ENCODE measurements at regions not wholly inside any gene's neighbourhood (a gene's known extent, or its start where the extent isn't known, plus 50 kb on each side); places are given as distances from the start of the nearest gene placed in this dataset.

- Histone ChIP-seq H3K4me1 (replicated peaks in 1 of 2; ENCODE audit: control insufficient read depth in 2 of 2, insufficient read depth in 2 of 2, low read length in 2 of 2) (no peaks in the 10 kb centered on the region), H3K9me3 (replicated peaks; ENCODE audit: control insufficient read depth, insufficient read depth, low read depth, low read length) (no peaks in the 10 kb centered on the region), H3K9ac (ENCODE audit: insufficient read depth in 1 of 2, low read depth in 2 of 2, low read length in 2 of 2) (no peak overlapping the region), H3K36me3 (ENCODE audit: control insufficient read depth, insufficient read depth, low read length) (no peaks in the 10 kb centered on the region), H2AFZ (ENCODE audit: low read depth, low read length) (no peak overlapping the region), H3K27ac (ENCODE audit: extremely low read depth, low read depth, low read length) (no peak overlapping the region), H3K79me2 (ENCODE audit: control insufficient read depth, insufficient read depth, low read length) (no peaks in the 10 kb centered on the region), H3K27me3 (ENCODE audit: control insufficient read depth in 2 of 2, insufficient read depth in 2 of 2, low read length in 2 of 2) (peaks cover 0 to 5% of the 10 kb centered on the region in 2 experiments; a peak in 2 of 5 replicates), H3K4me3 (no peak overlapping the region), H3K4me2 (ENCODE audit: insufficient read depth, low read length) (no peak overlapping the region), H3K9me1 (ENCODE audit: control insufficient read depth, insufficient read depth, low read length) (no peaks in the 10 kb centered on the region), H4K20me1 (replicated peaks; ENCODE audit: control insufficient read depth, insufficient read depth, low read length) (no peaks in the 10 kb centered on the region)
- no TSS peak for BruUV-seq (replicated peaks)
- TF ChIP-seq EGR1 (conservative IDR thresholded peaks at IDR 0.05) (no peak), KLF13 (tag; IDR thresholded peaks at IDR 0.05; ENCODE audit: borderline replicate concordance, low read depth) (no peak), NR3C1 (CRISPR knock-in tag; IDR thresholded peaks at IDR 0.05) (no peak), RBM17 (IDR thresholded peaks at IDR 0.05; ENCODE audit: borderline replicate concordance, low read depth, low read length) (no peak)
- TF ChIP-seq, protein P1, sequence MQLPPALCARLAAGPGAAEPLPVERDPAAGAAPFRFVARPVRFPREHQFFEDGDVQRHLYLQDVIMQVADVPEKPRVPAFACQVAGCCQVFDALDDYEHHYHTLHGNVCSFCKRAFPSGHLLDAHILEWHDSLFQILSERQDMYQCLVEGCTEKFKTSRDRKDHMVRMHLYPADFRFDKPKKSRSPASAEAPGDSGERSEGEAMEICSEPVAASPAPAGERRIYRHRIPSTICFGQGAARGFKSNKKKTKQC (CRISPR knock-in tag; IDR thresholded peaks at IDR 0.05), result no peak
- ChIA-PET CTCF (ENCODE audit: low intra/inter-chr PET ratio) (no interaction called here), POLR2A (no interaction called here)
- in situ Hi-C loops (cut with MboI), result no loop called here
- no peak for ATAC-seq
- intact Hi-C loops (cut with micrococcal nuclease), result no loop called here
- no peak for FAIRE-seq
- DNase-seq (ENCODE audit: extremely low read depth in 1 of 4, low spot score in 3 of 4), result no peak
- WGBS (ENCODE audit: insufficient coverage, low coverage, missing lambda C conversion rate), result 0% methylated on average over 1 of the region's 1 CpG
Measured at GRCh38 chr9:99746406-99746805, 75.3 kb upstream of the NR4A3 start.

DNA sequence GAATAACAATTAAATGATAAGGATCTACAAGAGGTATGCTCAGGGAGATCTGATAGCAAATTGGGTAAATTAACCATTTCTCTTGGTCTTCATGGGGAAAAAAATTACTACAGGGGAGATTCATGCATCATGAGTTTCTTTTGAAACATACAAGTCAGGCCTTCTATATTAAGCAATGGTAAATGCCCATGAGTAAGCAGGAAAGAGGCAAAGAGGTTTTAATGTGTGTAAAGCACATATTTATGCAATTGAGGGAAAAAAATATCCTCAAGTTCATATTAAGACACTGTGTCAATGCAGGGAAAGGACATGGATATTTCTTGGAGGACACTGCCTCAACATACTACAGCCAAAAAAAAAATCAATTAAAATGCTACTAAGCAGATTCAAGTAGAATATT, 73.4 kb upstream of the NR4A3 start:
- in situ Hi-C loops (cut with MboI) (no loop called here), intact Hi-C loops (cut with micrococcal nuclease) (no loop called here)
- Histone ChIP-seq H3K9me1 (ENCODE audit: control insufficient read depth, insufficient read depth, low read length) (no peaks in the 10 kb centered on the region), H3K36me3 (ENCODE audit: control insufficient read depth, insufficient read depth, low read length) (no peaks in the 10 kb centered on the region), H3K79me2 (ENCODE audit: control insufficient read depth, insufficient read depth, low read length) (no peaks in the 10 kb centered on the region), H3K4me3 (no peak overlapping the region), H3K4me1 (replicated peaks in 1 of 2; ENCODE audit: control insufficient read depth in 2 of 2, insufficient read depth in 2 of 2, low read length in 2 of 2) (no peaks in the 10 kb centered on the region), H3K27ac (ENCODE audit: extremely low read depth, low read depth, low read length) (no peak overlapping the region), H3K4me2 (ENCODE audit: insufficient read depth, low read length) (no peak overlapping the region), H3K9me3 (replicated peaks; ENCODE audit: control insufficient read depth, insufficient read depth, low read depth, low read length) (no peaks in the 10 kb centered on the region), H2AFZ (ENCODE audit: low read depth, low read length) (no peak overlapping the region), H4K20me1 (replicated peaks; ENCODE audit: control insufficient read depth, insufficient read depth, low read length) (no peaks in the 10 kb centered on the region), H3K27me3 (ENCODE audit: control insufficient read depth in 2 of 2, insufficient read depth in 2 of 2, low read length in 2 of 2) (peaks cover 2 to 5% of the 10 kb centered on the region in 2 experiments; a peak in 3 of 5 replicates), H3K9ac (ENCODE audit: insufficient read depth in 1 of 2, low read depth in 2 of 2, low read length in 2 of 2) (no peak overlapping the region)
- no peak for FAIRE-seq
- ATAC-seq, result no peak
- CTCF ChIA-PET (ENCODE audit: low intra/inter-chr PET ratio), result no interaction called here
- POLR2A ChIA-PET, result no interaction called here
- no peak for TF ChIP-seq USF1 (CRISPR knock-in tag; IDR thresholded peaks at IDR 0.05)
- TF ChIP-seq ATF3 (IDR thresholded peaks at IDR 0.05), result no peak
- TF ChIP-seq ATF3 (CRISPR knock-in tag; conservative IDR thresholded peaks at IDR 0.05), result no peak
- no peak for TF ChIP-seq ETV1 (tag; conservative IDR thresholded peaks at IDR 0.05; ENCODE audit: low read depth)
- TF ChIP-seq DMBX1 (CRISPR knock-in tag; IDR thresholded peaks at IDR 0.05; ENCODE audit: borderline replicate concordance), result no peak
- no peak for TF ChIP-seq ZNF384 (IDR thresholded peaks at IDR 0.05; ENCODE audit: low read depth, low read length)
- TF ChIP-seq HCFC1 (IDR thresholded peaks at IDR 0.05; ENCODE audit: low read depth, low read length), result no peak
- DNase-seq (ENCODE audit: extremely low read depth in 1 of 4, low spot score in 3 of 4), result no peak
- no TSS peak for BruUV-seq (replicated peaks)
